K562 (cell line): ENCODE measurements at regions not wholly inside any gene's neighbourhood (a gene's known extent, or its start where the extent isn't known, plus 50 kb on each side); places are given as distances from the start of the nearest gene placed in this dataset.

Source experiments
- CHD1 ChIP-seq: fragments of 200-600 bp; sonication (generic); IDR thresholded peaks from one replicate; pipeline ENCODE4 v1.6.1; 2012; ENCODE audit warnings: mild to moderate bottlenecking, moderate library complexity, low read length, inconsistent platforms
- ELF4 ChIP-seq: fragments of 450-650 bp; formaldehyde crosslinking; IDR thresholded peaks from 2 replicates; pipeline ENCODE4 v1.4.0; 2022; ENCODE audit warnings: missing genetic modification characterization
- JUNB ChIP-seq: fragments of 450-650 bp; formaldehyde crosslinking; conservative IDR thresholded peaks from 2 replicates; pipeline ENCODE4 v1.4.0; 2020; ENCODE audit warnings: mild to moderate bottlenecking
- KHSRP ChIP-seq: fragments of 450-650 bp; IDR thresholded peaks from 2 replicates; pipeline ENCODE4 v1.6.1; 2017
- PCBP2 ChIP-seq: fragments of 200-400 bp; formaldehyde crosslinking; IDR thresholded peaks from 2 replicates; pipeline ENCODE4 v1.6.1; 2018; ENCODE audit warnings: low read length, low read depth, mild to moderate bottlenecking, moderate library complexity; ENCODE audit not compliant: poor library complexity, severe bottlenecking
- SIRT6 ChIP-seq: IDR thresholded peaks from one replicate; pipeline ENCODE4 v1.6.1; 2012; ENCODE audit warnings: low read depth, mild to moderate bottlenecking, control low read depth, inconsistent platforms, low read length, moderate library complexity
- TBP ChIP-seq: optimal IDR thresholded peaks from 2 replicates; pipeline ENCODE3; 2011; ENCODE audit warnings: low read depth, low read length, improper control_type of control experiment
- ZNF232 ChIP-seq: sonication (generic); formaldehyde crosslinking; IDR thresholded peaks from 2 replicates; pipeline ENCODE4 v1.8.0; 2022; ENCODE audit warnings: mild to moderate bottlenecking, missing genetic modification reagents
- ZNF311 ChIP-seq: fragments of 250-450 bp; sonication (Bioruptor Pico); IDR thresholded peaks from 2 replicates; pipeline ENCODE4 v1.4.0; 2020; ENCODE audit warnings: mild to moderate bottlenecking, moderate library complexity
- ZNF449 ChIP-seq: fragments of 250-450 bp; sonication (Bioruptor Pico); IDR thresholded peaks from 2 replicates; pipeline ENCODE4 v1.8.0; 2022; ENCODE audit warnings: moderate library complexity, mild to moderate bottlenecking, inconsistent platforms
- TF ChIP-seq, protein P1 (sequence below), 3 experiments: IDR thresholded peaks in 2 of 3; conservative IDR thresholded peaks in 1 of 3; 2 replicates each; pipeline ENCODE4 v1.5.1; 2011 to 2012; ENCODE audit warnings: low read length in 3 of 3, mild to moderate bottlenecking in 3 of 3, control low read depth in 2 of 3, improper control_type of control experiment in 1 of 3, inconsistent platforms in 1 of 3, low read depth in 1 of 3, mixed read lengths in 1 of 3, moderate library complexity in 1 of 3; ENCODE audit not compliant: insufficient read depth in 2 of 3

- TF ChIP-seq, protein P1, sequence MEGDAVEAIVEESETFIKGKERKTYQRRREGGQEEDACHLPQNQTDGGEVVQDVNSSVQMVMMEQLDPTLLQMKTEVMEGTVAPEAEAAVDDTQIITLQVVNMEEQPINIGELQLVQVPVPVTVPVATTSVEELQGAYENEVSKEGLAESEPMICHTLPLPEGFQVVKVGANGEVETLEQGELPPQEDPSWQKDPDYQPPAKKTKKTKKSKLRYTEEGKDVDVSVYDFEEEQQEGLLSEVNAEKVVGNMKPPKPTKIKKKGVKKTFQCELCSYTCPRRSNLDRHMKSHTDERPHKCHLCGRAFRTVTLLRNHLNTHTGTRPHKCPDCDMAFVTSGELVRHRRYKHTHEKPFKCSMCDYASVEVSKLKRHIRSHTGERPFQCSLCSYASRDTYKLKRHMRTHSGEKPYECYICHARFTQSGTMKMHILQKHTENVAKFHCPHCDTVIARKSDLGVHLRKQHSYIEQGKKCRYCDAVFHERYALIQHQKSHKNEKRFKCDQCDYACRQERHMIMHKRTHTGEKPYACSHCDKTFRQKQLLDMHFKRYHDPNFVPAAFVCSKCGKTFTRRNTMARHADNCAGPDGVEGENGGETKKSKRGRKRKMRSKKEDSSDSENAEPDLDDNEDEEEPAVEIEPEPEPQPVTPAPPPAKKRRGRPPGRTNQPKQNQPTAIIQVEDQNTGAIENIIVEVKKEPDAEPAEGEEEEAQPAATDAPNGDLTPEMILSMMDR (IDR thresholded peaks at IDR 0.05 in 2 of 3, conservative IDR thresholded peaks at IDR 0.05 in 1 of 3; ENCODE audit: insufficient read depth in 2 of 3, low read depth in 1 of 3, low read length in 3 of 3) = no peak
- TF ChIP-seq KHSRP = no peak
- no peak for TF ChIP-seq SIRT6
- no peak for TF ChIP-seq CHD1
- no peak for TF ChIP-seq ZNF311 (CRISPR knock-in tag)
- TF ChIP-seq ZNF232 (CRISPR knock-in tag) = no peak
- no peak for TF ChIP-seq ZNF449
- no peak for TF ChIP-seq JUNB (CRISPR knock-in tag)
- TF ChIP-seq PCBP2 = no peak
- TF ChIP-seq TBP = no peak
- no peak for TF ChIP-seq ELF4 (CRISPR knock-in tag)
These were observed 467.6 kb upstream of the ZNF608 start for GRCh38 chr5:125214080-125214479.
